ENCODE measurements at regions not wholly inside any gene's neighbourhood (a gene's known extent, or its start where the extent isn't known, plus 50 kb on each side); places are given as distances from the start of the nearest gene placed in this dataset.

- TF ChIP-seq PATZ1 (CRISPR knock-in tag; IDR thresholded peaks at IDR 0.05; ENCODE audit: borderline replicate concordance): no peak
- TF ChIP-seq SNAI2 (CRISPR knock-in tag; IDR thresholded peaks at IDR 0.05): no peak
- TF ChIP-seq OSR1 (CRISPR knock-in tag; IDR thresholded peaks at IDR 0.05): no peak
- TF ChIP-seq TCF4 (CRISPR knock-in tag; IDR thresholded peaks at IDR 0.05; ENCODE audit: borderline replicate concordance): no peak
Observed at GRCh38 chr16:5850632-5851392, 753.2 kb upstream of the EEF2KMT start.

Data from SK-N-SH treated with all-trans-retinoic acid at 6 μM for 48 hours (cell line).